Mesendoderm (in vitro differentiated cells): ENCODE measurements at regions not wholly inside any gene's neighbourhood (a gene's known extent, or its start where the extent isn't known, plus 50 kb on each side); places are given as distances from the start of the nearest gene placed in this dataset.
"Not testable (repeated sequence)": the region's sequence is repeated elsewhere in the genome, so short reads cannot be mapped to it uniquely, and the experiment has no call there.

Experiments used
- DNase-seq: peaks from one replicate; pipeline ENCODE4 v3.0.0; 2013
- H2AK5ac ChIP-seq: 2 replicates; pipeline ENCODE4 v1.6.1; 2013; ENCODE audit warnings: low read length, inconsistent platforms
- H2BK120ac ChIP-seq: 2 replicates; pipeline ENCODE4 v1.6.1; 2013; ENCODE audit warnings: low read depth, mild to moderate bottlenecking, low read length, moderate library complexity, mixed read lengths
- H2BK15ac ChIP-seq: replicated peaks from 2 replicates; pipeline ENCODE4 v1.6.1; 2013; ENCODE audit warnings: low read depth, mild to moderate bottlenecking, moderate library complexity
- H2BK5ac ChIP-seq: 2 replicates; pipeline ENCODE4 v1.6.1; 2013; ENCODE audit warnings: low read length, inconsistent platforms
- H3K18ac ChIP-seq: 2 replicates; pipeline ENCODE4 v1.6.1; 2013; ENCODE audit warnings: mild to moderate bottlenecking, low read length, mixed read lengths
- H3K23ac ChIP-seq: one replicate; pipeline ENCODE4 v1.6.1; 2013; ENCODE audit warnings: low read length
- H3K27ac ChIP-seq: 2 replicates; pipeline ENCODE4 v1.5.1; 2013; ENCODE audit warnings: low read depth, mild to moderate bottlenecking, inconsistent platforms, low read length, moderate library complexity
- H3K27me3 ChIP-seq: 2 replicates; pipeline ENCODE4 v1.6.1; 2013; ENCODE audit warnings: low read length, control low read depth, mild to moderate bottlenecking, inconsistent platforms; ENCODE audit not compliant: insufficient read depth, poor library complexity
- H3K36me3 ChIP-seq: 2 replicates; pipeline ENCODE4 v1.6.1; 2013; ENCODE audit warnings: low read length, inconsistent platforms; ENCODE audit not compliant: control insufficient read depth, insufficient read depth
- H3K4ac ChIP-seq: one replicate; pipeline ENCODE4 v1.6.1; 2013; ENCODE audit warnings: low read depth, mild to moderate bottlenecking, low read length, moderate library complexity
- H3K4me1 ChIP-seq: 2 replicates; pipeline ENCODE4 v1.6.1; 2013; ENCODE audit warnings: low read depth, low read length, inconsistent platforms; ENCODE audit not compliant: control insufficient read depth
- H3K4me2 ChIP-seq: 2 replicates; pipeline ENCODE4 v1.6.1; 2013; ENCODE audit warnings: low read length
- H3K4me3 ChIP-seq: 2 replicates; pipeline ENCODE4 v1.5.1; 2013; ENCODE audit warnings: mild to moderate bottlenecking, low read length
- H3K56ac ChIP-seq: one replicate; pipeline ENCODE4 v1.6.1; 2013; ENCODE audit warnings: low read length
- H3K79me1 ChIP-seq: 2 replicates; pipeline ENCODE4 v1.6.1; 2013; ENCODE audit warnings: low read length, inconsistent platforms
- H3K79me2 ChIP-seq: 2 replicates; pipeline ENCODE4 v1.6.1; 2013; ENCODE audit warnings: mild to moderate bottlenecking, low read length; ENCODE audit not compliant: control insufficient read depth, insufficient read depth
- H3K9ac ChIP-seq: 2 replicates; pipeline ENCODE4 v1.6.1; 2013; ENCODE audit warnings: low read length, inconsistent platforms
- H4K5ac ChIP-seq: one replicate; pipeline ENCODE4 v1.6.1; 2013; ENCODE audit warnings: low read length
- H4K8ac ChIP-seq: one replicate; pipeline ENCODE4 v1.6.1; 2013; ENCODE audit warnings: low read depth, mild to moderate bottlenecking, control low read depth, low read length, moderate library complexity
- WGBS: extraction: QIAGEN DNeasy Blood & Tissue Kit; methylation state at CpG from one replicate; pipeline ENCODE4 v1.1.7; 2013; ENCODE audit warnings: low lambda C conversion rate, missing lambda C conversion rate; ENCODE audit not compliant: insufficient coverage; ENCODE audit errors: extremely low coverage; 5-methylcytosine and 5-hydroxymethylcytosine counted together

DNA sequence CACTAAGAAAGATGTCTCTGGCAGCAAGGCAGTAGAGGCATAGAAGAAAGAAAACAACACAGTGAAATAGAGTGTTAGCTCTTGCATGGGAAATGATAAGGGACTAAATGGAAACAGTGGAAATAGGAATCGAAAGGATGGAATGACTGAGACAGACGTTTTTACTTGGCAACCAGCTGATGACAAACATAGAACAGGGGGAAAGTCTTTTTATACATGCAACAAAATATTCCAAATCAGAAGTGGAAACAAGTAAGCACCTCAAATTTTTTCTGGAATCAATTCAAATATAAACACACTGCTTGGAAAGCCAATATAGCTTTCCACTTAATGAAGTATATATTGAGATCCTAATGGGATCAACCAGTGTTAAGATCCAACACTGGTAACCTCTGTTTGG, 110.2 kb downstream of the MZT1 start:
- no peak for DNase-seq
- Histone ChIP-seq H3K18ac (no peak overlapping the region), H3K27me3 (no peaks in the 10 kb centered on the region), H2AK5ac (no peak overlapping the region), H3K4me2 (no peak overlapping the region), H3K9ac (no peak overlapping the region), H3K79me2 (no peaks in the 10 kb centered on the region), H3K27ac (no peak overlapping the region), H3K4me1 (no peaks in the 10 kb centered on the region), H4K5ac (no peak overlapping the region), H3K23ac (no peak overlapping the region), H2BK120ac (no peak overlapping the region), H3K36me3 (no peaks in the 10 kb centered on the region), H3K4ac (no peak overlapping the region), H2BK15ac (no peak overlapping the region), H4K8ac (no peak overlapping the region), H3K56ac (no peak overlapping the region), H2BK5ac (no peak overlapping the region), H3K79me1 (no peaks in the 10 kb centered on the region), H3K4me3 (no peak overlapping the region)
- WGBS = no CpG with 5 or more reads among the region's 2 CpGs

- not testable (repeated sequence) for H3K4me3 ChIP-seq, H3K4me1 ChIP-seq, H2BK15ac ChIP-seq, H3K79me2 ChIP-seq, H3K4ac ChIP-seq, H3K23ac ChIP-seq, H3K18ac ChIP-seq, H2AK5ac ChIP-seq, H2BK120ac ChIP-seq, H4K8ac ChIP-seq, H3K56ac ChIP-seq, H4K5ac ChIP-seq, H3K27me3 ChIP-seq, H3K27ac ChIP-seq, H3K36me3 ChIP-seq, H3K9ac ChIP-seq, DNase-seq, H2BK5ac ChIP-seq, H3K4me2 ChIP-seq, H3K79me1 ChIP-seq
- no CpG with 5 or more reads among the region's 29 CpGs for WGBS
These were observed 117.1 kb downstream of the MZT1 start for GRCh38 chr13:72610251-72610891.

GRCh38 chr13:72599178-72599743, 128.2 kb downstream of the MZT1 start:
- H4K5ac ChIP-seq = no peak overlapping the region
- no peak overlapping the region for H2AK5ac ChIP-seq
- WGBS = no CpG with 5 or more reads among the region's 3 CpGs
- no peak overlapping the region for H3K4ac ChIP-seq
- no peak overlapping the region for H3K9ac ChIP-seq
- no peak for DNase-seq
- no peaks in the 10 kb centered on the region for H3K4me1 ChIP-seq
- no peak overlapping the region for H2BK120ac ChIP-seq
- no peaks in the 10 kb centered on the region for H3K79me1 ChIP-seq
- no peak overlapping the region for H2BK15ac ChIP-seq
- no peak overlapping the region for H3K4me3 ChIP-seq
- no peak overlapping the region for H4K8ac ChIP-seq
- H2BK5ac ChIP-seq = no peak overlapping the region
- no peaks in the 10 kb centered on the region for H3K79me2 ChIP-seq
- no peak overlapping the region for H3K27ac ChIP-seq
- H3K18ac ChIP-seq = no peak overlapping the region
- H3K23ac ChIP-seq = no peak overlapping the region
- H3K36me3 ChIP-seq = no peaks in the 10 kb centered on the region
- no peak overlapping the region for H3K56ac ChIP-seq
- H3K27me3 ChIP-seq = no peaks in the 10 kb centered on the region
- no peak overlapping the region for H3K4me2 ChIP-seq

- no CpG with 5 or more reads among the region's 1 CpG for WGBS
- no peak overlapping the region for H3K18ac ChIP-seq
- no peak for DNase-seq
These were observed 137.2 kb downstream of the MZT1 start for GRCh38 chr13:72590091-72590740.

GRCh38 chr13:72586518-72586917, 140.9 kb downstream of the MZT1 start:
- Histone ChIP-seq H3K18ac (no peak overlapping the region), H3K9ac (no peak overlapping the region), H2BK5ac (no peak overlapping the region), H3K4me3 (no peak overlapping the region), H4K8ac (no peak overlapping the region), H3K56ac (no peak overlapping the region), H3K23ac (no peak overlapping the region), H3K4me2 (no peak overlapping the region), H3K4me1 (no peaks in the 10 kb centered on the region), H3K79me1 (no peaks in the 10 kb centered on the region), H3K4ac (no peak overlapping the region), H2BK120ac (no peak overlapping the region), H3K36me3 (no peaks in the 10 kb centered on the region), H3K27me3 (no peaks in the 10 kb centered on the region), H4K5ac (no peak overlapping the region), H3K27ac (no peak overlapping the region), H3K79me2 (no peaks in the 10 kb centered on the region), H2BK15ac (no peak overlapping the region), H2AK5ac (no peak overlapping the region)
- DNase-seq = no peak
- WGBS = no CpG with 5 or more reads among the region's 3 CpGs

More at GRCh38 chr13:72590091-72590740, 137.2 kb downstream of the MZT1 start:
- Histone ChIP-seq H3K9ac (no peak overlapping the region), H3K27ac (no peak overlapping the region), H2BK15ac (no peak overlapping the region), H2BK5ac (no peak overlapping the region), H3K4me2 (no peak overlapping the region), H3K27me3 (no peaks in the 10 kb centered on the region), H3K4ac (no peak overlapping the region), H3K4me1 (no peaks in the 10 kb centered on the region), H3K4me3 (no peak overlapping the region), H3K23ac (no peak overlapping the region), H3K36me3 (no peaks in the 10 kb centered on the region), H4K8ac (no peak overlapping the region), H3K79me1 (no peaks in the 10 kb centered on the region), H2BK120ac (no peak overlapping the region), H4K5ac (no peak overlapping the region), H3K79me2 (no peaks in the 10 kb centered on the region), H2AK5ac (no peak overlapping the region), H3K56ac (no peak overlapping the region)
